IPS DF 4.7 (cell line): ENCODE measurements at regions not wholly inside any gene's neighbourhood (a gene's known extent, or its start where the extent isn't known, plus 50 kb on each side); places are given as distances from the start of the nearest gene placed in this dataset.
"Not testable (repeated sequence)": the region's sequence is repeated elsewhere in the genome, so short reads cannot be mapped to it uniquely, and the experiment has no call there.

ENCODE experiments used
- DNase-seq: peaks from one replicate; pipeline ENCODE4 v3.0.0-alpha.2; 2013; ENCODE audit warnings: low spot score; ENCODE audit errors: extremely low read depth

- no peak for DNase-seq
Measured at GRCh38 chr20:40634891-40635290, 54.1 kb downstream of the MAFB start.

- DNase-seq: no peak
Measured at GRCh38 chr20:40633123-40633850, 55.7 kb downstream of the MAFB start.

GRCh38 chr20:40632346-40632976 is 56.6 kb downstream of the MAFB start:
- DNase-seq: no peak

- DNase-seq: no peak
Measured at GRCh38 chr20:40631119-40631631, 57.9 kb downstream of the MAFB start.

- DNase-seq: no peak
Measured at GRCh38 chr20:40630713-40631112, 58.3 kb downstream of the MAFB start.

- no peak for DNase-seq
Measured at GRCh38 chr20:40630099-40630498, 58.9 kb downstream of the MAFB start.

GRCh38 chr20:40628877-40629276 is 60.2 kb downstream of the MAFB start:
- DNase-seq: no peak

GRCh38 chr20:40619053-40619452 is 70.0 kb downstream of the MAFB start:
- not testable (repeated sequence) for DNase-seq

GRCh38 chr20:40617594-40617993 is 71.4 kb downstream of the MAFB start:
- no peak for DNase-seq

GRCh38 chr20:40612837-40613236 is 76.2 kb downstream of the MAFB start:
- no peak for DNase-seq

- no peak for DNase-seq
Measured at GRCh38 chr20:40612247-40612646, 76.8 kb downstream of the MAFB start.

- no peak for DNase-seq
Measured at GRCh38 chr20:40610730-40611129, 78.3 kb downstream of the MAFB start.

GRCh38 chr20:40607927-40608326 is 81.1 kb downstream of the MAFB start:
- DNase-seq: no peak

GRCh38 chr20:40606660-40607059 is 82.4 kb downstream of the MAFB start:
- no peak for DNase-seq

- no peak for DNase-seq
Measured at GRCh38 chr20:40606237-40606636, 82.8 kb downstream of the MAFB start.

GRCh38 chr20:40604416-40604815 is 84.6 kb downstream of the MAFB start:
- DNase-seq: no peak

GRCh38 chr20:40603057-40603651 is 85.9 kb downstream of the MAFB start:
- DNase-seq: no peak

- no peak for DNase-seq
Measured at GRCh38 chr20:40602381-40602780, 86.7 kb downstream of the MAFB start.

- no peak for DNase-seq
Measured at GRCh38 chr20:40600441-40601219, 88.4 kb downstream of the MAFB start.

GRCh38 chr20:40599987-40600386 is 89.0 kb downstream of the MAFB start:
- DNase-seq: no peak

GRCh38 chr20:40592941-40593340 is 96.1 kb downstream of the MAFB start:
- DNase-seq: no peak

GRCh38 chr20:40591536-40591935 is 97.5 kb downstream of the MAFB start:
- DNase-seq: no peak
